ENCODE measurements at regions not wholly inside any gene's neighbourhood (a gene's known extent, or its start where the extent isn't known, plus 50 kb on each side); places are given as distances from the start of the nearest gene placed in this dataset.

- TF ChIP-seq TEAD4 (IDR thresholded peaks at IDR 0.05) (no peak), EGR1 (IDR thresholded peaks at IDR 0.05) (no peak), CREB1 (IDR thresholded peaks at IDR 0.05; ENCODE audit: low read depth) (no peak), TCF12 (IDR thresholded peaks at IDR 0.05; ENCODE audit: low read depth) (no peak), RAD21 (IDR thresholded peaks at IDR 0.05; ENCODE audit: low read depth) (no peak), EP300 (IDR thresholded peaks at IDR 0.05; ENCODE audit: borderline replicate concordance) (no peak), NFIC (IDR thresholded peaks at IDR 0.05) (no peak), REST (IDR thresholded peaks at IDR 0.05; ENCODE audit: low read depth) (no peak), TAF1 (IDR thresholded peaks at IDR 0.05; ENCODE audit: low read depth) (no peak)
Measured at GRCh38 chr12:16112130-16112529, 165.4 kb downstream of the SLC15A5 start.

All from Ishikawa (cell line).